DMS53 treated with DMSO at 0.1 percent for 48 hours (cell line): ENCODE measurements at regions not wholly inside any gene's neighbourhood (a gene's known extent, or its start where the extent isn't known, plus 50 kb on each side); places are given as distances from the start of the nearest gene placed in this dataset.
"Not testable (repeated sequence)": the region's sequence is repeated elsewhere in the genome, so short reads cannot be mapped to it uniquely, and the experiment has no call there.

ENCODE experiments used
- DNase-seq: peaks from one replicate; lab custom pipeline; 2025; ENCODE audit not compliant: unreplicated experiment; lab: John Stamatoyannopoulos, UW

DNA sequence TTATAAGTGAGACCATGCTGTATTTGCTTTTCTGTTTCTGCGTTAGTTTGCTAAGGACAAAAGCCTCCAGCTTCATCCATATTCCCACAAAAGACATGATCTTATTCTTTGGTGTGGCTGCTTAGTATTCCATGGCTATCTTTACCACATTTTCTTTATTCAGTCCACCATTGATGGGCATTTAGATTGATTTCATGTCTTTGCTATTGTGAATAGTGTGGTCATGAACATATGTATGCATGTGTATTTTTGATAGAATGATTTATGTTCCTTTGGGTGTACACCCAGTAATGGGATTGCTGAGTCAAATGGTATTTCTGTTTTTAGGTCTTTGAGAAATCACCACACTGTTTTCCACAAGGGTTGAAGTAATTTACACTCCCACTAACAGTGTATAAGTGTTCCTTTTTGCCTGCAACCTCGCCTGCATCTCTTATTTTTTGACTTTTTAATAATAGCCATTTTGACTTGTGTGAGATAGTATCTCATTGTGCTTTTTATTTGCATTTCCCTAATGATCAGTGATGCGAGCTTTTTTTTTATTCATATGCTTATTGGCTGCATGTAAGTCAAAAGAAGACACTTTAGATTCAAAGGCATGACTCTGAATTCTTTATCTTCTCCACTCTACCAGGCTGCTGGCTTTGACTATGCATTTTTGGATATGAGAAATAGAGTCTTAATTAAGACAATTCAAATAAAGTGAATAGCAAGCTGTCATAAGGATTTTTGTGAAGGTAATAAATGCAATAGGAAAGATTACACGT, 183.3 kb upstream of the SYNPR start:
- no peak for DNase-seq

DNA sequence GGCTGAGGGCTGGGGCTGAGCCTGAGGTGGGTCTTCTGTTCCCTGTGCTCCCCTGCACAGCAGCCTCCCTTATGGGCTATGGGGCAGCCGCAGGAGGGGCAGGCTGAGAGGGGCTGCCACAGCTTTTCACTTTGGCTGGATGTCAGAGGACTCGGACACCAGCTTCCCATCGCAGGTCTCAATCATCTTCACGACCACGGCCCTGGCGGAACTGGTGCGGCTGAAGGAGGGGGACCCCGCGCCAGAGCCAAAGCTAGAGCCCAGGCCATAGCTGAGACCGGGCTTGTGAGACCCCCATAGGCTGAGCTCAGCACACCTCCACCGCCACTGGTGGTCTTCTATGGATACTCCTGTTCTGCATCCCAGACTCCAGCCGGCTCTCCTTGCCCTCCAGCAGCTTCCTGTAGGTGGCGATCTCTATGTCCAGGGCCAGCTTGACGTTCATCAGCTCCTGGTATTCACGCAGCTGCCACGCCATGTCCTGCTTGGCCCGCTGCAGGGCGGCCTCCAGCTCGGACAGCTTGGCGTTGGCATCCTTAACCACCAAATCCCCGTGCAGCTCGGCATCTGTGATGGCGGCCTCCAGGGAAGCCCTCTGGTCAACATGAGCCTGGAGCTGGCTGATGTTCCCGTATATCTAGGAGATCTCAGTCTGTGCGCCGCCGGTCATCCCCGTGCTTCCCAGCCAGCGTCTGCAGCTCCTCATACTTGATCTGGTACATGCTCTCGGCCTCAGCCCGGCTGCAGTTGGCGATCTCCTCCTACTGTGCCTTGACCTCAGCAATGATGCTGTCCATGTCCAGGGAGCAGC, 181.7 kb upstream of the SYNPR start:
- DNase-seq, result no peak

DNA sequence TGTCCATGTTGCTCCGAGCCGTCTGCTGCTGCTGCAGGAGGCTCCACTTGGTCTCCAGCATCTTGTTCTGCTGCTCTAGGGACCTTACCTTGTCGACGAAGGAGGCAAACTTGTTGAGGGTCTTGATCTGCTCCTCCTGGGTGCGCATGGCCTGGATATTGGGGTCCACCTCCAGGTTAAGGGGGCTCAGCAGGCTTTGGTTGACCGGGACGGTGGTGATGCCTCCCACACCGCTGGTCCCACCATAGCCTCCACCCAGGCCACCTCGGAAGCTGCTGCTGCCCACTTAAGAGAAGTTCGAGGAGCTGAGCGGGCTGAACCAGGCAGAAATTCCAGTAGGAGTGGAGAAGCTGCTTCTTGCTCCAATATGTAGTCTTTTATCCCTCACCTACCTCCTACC, 180.7 kb upstream of the SYNPR start:
- DNase-seq, result no peak

DNA sequence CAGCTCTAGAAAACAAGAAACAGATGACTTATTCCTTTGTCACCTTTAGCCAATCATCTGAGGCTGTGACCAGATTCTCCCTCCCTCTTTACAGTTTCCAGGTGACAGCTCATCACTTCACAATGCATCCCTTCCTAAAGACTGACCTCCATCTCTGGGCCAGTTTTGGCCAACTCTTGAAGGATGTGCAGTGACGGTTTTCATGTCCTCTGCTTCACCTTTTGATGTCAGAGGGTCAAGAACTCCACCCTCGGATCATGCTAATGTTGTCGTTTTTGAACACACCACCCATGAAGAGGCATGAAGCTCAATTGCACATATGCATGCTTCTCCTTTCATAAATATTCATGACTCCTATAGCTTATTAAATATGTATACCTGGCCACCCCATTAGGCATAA, 161.2 kb upstream of the SYNPR start:
- no peak for DNase-seq

DNA sequence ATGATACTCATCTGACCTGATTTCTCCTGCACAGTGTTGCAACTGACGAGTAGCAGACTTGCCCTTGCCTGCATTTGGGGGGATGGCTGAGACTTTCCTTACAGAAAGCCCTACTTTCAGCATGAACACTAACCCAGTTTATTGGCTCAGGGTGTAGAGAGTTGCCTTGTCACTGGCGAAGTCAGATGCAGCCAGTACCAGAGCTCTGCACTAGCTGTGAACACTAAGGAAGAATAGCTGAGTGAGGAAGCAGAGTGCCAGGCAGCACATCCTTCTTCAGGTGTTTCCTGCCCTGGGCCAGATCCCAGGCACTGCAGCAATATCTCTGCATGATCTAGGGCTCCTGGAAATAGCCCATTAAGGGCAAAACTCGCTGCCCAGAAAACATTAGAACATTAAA, 154.0 kb upstream of the SYNPR start:
- no peak for DNase-seq

DNA sequence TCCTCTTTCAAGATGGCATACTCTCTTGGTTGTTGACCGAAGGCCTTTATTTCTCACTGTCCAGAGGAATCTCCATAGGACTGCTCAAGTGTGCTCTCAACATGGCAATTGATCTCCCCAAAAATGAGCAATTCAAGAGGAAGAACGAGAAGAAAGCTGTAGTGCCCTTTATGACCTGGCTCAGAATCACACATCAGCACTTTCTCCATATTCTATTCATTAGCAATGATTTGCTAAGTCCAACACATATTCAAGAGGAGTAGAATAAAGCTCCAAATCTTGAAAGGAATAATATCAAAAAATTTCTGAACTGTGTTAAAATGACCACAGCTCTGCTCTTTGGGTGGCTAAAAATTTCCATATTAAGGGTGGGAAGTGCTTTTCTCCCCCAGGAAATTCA, 151.6 kb upstream of the SYNPR start:
- DNase-seq, result no peak

DNA sequence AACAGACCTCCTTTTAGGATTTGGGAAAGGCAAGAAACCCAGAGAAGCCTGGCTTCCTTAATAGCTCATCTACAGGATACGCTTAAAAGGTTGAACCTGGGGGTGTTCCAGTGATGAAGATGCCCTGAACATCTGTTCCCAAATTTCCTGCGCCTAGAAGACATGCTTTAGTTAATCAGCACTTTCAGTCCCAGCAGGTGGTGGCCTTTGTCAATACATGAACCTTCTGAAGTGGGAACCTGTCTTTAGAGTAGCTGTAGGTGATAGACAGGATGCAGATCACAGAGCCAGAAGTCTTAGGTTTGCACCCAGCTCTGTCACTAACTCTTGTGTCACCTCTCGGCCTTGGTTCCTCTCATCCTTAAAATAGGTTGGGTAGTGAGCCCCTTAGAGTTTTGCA, 149.7 kb upstream of the SYNPR start:
- DNase-seq, result no peak

DNA sequence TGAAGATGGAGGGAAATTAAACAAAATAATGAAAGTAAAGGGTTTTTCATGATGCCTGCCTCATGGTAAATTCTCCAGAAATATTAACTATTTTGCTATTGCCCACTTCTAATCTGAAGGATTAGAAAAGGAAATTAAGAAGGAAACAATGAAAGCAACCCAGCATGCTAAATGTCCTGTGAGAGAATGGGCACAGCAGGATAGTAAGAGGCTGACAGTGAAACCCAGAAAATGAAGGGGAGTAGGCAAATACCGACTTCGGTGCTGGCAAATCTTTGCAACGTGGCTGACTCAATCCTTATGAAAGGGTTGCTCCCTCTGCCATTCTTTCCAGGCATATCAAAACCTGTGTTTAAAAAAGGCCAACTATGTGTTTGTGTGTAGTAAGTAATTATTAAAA, 147.5 kb upstream of the SYNPR start:
- no peak for DNase-seq

DNA sequence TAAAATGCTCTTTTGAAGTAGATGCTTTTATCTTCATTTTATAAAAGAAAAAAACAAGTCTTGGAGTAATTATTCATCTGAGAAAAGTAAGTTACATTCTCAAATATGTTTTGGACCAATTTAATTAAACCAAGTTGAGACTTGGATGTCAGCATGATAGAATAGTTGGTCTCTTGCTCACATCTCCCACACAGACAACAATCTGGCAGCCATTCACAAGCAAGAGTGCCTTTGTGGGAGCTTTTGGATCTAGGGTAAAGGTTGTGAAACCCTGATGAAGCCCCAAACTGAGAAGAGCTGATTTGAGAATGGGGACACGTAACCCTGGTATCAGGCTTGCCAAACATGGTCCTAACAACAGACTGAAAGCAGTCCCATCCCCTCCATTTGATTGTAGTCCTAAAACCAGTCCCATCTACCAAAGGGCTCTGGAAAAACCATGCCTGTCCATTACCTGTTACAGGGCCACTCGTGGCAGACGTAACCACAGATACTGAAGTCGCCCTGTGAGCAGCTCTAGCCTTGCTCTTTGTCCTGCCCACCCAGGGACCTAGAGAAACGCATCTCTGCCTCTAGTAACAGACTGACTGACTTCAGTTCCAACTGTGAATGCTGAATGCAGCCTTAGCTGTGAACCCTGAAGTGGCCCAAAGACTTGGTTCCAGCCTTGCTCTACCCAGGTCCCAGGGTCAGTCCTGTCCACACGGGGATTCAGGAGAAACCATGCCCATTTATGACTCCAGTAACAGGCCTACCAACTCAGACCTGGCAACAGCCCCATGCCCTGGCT, 145.5 kb upstream of the SYNPR start:
- DNase-seq, result no peak

DNA sequence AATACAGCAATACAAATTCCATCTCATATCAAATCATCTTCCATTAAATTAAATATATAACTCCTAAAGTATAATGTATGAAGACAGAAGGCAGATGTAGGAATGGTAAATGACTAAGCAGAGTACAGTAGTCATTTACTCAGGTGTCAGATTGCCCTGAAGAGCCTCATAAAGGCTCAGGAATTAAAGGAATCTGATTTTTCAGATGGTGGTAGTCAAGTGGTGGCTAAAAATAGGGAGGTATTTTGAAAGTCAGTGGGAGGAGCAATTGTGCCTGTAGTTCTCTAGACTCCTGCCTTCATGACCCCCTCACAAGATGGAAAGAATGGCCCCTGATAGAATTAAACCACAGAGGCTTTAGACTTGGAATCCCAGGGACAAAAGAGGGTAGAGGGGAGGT, 142.7 kb upstream of the SYNPR start:
- peak; percentile 31 for DNase-seq

DNA sequence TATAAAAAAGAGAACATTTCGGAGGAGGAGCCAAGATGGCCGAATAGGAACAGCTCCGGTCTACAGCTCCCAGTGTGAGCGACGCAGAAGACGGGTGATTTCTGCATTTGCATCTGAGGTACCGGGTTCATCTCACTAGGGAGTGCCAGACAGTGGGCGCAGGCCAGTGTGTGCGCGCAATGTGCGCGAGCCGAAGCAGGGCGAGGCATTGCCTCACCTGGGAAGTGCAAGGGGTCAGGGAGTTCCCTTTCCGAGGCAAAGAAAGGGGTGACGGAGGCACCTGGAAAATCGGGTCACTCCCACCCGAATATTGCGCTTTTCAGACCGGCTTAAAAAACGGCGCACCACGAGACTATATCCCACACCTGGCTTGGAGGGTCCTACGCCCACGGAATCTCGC, 141.9 kb upstream of the SYNPR start:
- DNase-seq, result not testable (repeated sequence)

DNA sequence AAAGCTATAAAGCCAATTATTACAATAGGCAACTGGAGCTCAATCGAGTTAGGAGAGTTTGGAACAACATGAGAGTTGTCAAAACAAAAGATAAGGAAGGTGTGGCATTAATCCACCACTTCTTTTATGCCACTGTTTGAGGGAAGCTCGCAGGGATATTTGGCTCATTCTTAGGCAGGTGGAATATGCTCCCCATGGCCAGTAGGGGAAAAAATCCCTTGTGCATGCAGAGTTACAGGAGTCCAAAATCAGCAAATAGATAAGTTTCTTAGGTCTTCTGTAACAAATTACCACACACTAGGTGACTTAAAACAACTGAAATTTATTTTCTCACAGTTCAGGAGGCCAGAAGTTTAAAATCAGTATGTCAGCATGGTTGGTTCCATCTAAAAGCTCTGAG, 135.4 kb upstream of the SYNPR start:
- no peak for DNase-seq

DNA sequence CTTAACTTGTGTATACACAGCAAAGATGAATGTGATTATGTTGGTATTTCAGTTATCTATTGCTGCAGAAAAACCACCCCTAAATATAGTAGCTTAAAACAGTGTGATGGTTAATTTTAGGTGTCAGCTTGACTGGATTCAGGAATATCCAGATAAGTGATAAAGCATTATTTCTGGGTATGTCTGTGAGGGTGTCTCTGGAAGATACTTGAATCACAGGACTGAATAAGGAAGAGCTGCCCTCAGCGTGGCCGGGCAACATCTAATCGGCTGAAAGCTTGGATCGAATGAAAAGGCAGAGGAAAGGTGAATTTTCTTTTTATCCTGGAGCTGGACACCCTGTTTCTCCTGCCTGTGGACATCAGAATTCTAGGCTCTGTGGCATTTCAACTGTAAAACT, 132.0 kb upstream of the SYNPR start:
- no peak for DNase-seq

DNA sequence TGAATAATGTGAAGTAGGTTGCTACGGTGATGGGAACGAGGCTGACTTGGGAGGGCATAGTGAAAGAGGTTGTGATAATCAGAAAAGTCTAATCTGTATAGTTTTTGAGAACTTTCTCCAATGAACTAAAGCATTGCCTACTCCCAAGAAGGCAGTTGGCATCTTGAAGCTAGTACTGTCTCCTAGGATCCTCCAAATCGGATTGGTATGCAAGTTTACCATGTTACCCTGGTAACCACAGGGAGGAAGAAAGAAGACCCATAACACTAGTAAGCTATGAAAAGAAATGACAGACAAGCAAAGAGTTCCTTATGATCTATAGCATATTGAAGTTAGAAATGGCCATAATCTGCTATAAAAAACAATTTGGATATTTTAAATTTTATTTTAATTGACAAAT, 127.2 kb upstream of the SYNPR start:
- no peak for DNase-seq

DNA sequence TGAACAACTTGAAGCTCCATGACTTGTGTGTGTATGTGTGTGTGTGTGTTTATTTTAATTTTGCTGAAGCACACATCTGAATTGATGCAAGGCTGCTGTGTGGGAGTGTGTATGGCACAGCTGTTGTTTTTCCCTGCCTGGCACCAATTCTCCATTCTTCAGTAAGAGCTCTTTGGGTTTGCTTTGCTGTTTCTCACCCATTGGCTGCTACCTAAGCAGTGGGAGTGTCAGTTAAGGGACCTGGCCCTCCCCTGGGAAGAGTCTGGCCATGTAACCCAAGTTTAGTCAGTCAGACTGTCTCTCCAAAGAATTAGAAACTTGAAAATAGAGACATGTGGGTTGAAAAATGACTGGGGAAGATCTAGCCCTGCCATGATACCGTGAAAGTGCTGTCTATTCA, 126.2 kb upstream of the SYNPR start:
- DNase-seq, result no peak

DNA sequence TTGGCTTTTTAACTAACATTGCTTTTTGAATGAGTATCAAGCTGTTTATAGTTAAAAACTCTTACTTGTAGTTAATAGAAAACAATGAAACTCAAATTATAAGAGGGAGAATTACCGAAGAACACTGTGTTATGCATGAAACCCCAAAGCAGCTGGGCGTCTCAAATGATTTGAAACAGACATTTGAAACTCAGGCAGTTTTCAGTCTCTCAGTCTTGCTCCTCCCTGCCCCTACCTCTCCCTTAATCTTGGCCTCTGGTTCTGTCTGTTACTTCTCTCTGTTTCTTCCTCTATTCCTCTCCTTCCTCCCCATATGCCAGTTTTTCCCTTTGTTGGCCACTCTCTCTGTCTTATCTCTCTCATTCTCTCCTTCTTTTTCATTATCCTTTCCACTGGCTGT, 118.3 kb upstream of the SYNPR start:
- no peak for DNase-seq

DNA sequence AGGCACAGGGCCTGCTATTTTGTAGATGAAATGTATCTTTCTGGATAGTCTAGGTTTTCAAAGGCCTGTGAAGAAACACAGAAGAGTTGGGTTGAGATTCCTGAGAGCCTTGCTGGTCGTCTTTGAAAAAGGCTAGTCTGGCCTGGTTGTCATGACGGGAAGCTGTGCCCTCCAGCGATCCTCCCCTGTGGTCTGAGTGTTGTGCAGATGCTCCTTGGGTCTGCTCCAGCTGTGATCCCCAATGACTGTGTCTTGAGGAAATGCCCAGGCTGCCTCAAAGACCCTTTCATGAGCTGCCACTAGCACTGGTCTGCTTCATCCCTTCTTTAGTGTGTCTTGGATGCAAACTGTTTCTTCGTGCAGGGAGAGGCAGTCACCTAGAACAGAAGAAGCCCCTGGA, 111.0 kb upstream of the SYNPR start:
- no peak for DNase-seq

DNA sequence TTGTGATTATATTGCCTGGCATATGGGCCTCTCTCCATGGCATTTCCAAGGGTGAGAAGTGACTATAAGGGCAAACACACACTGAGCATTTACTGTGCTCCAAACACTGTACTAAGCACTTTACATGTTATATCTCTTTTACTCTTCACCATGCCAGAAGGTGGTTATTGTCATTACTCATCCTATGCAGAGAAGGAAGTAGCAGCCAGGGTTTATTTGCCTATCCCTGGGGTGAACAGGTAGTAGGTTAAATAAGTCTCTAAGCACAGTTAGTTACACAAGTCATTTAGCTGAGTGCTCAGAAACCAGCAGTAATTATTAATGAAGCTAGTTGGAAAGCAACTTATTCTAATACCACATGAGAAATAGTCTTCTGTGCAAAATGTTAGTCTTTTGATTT, 109.9 kb upstream of the SYNPR start:
- no peak for DNase-seq

DNA sequence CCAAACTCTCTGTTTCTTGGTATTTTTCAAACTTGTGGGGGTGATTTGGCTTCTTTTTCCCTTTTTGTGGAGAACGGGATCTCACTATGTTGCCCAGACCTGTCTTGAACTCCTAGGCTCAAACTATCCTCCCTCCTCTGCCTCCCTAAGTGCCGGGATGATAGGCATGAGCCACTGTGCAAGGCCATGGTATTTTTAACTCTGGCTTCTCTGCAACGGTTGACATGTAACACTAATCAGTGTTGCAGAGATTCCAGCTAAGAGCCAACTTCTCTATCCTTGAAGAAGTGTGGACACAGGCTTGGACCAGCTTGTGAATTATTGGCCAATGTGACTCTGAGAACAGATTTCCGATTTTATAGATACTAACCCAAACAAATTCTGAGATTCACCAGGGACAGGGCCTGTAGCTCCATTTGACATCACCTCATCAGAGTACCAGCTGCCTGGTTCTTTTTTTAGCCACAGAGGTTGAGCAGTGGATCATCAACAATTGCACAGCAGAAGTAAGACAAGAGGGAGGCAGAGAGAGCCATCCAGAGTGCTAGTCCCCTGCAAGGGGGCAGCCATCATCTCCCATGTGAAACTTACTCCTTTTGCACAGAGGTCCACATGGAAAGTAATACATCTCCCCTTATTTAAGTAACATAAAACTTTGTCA, 98.1 kb upstream of the SYNPR start:
- no peak for DNase-seq

DNA sequence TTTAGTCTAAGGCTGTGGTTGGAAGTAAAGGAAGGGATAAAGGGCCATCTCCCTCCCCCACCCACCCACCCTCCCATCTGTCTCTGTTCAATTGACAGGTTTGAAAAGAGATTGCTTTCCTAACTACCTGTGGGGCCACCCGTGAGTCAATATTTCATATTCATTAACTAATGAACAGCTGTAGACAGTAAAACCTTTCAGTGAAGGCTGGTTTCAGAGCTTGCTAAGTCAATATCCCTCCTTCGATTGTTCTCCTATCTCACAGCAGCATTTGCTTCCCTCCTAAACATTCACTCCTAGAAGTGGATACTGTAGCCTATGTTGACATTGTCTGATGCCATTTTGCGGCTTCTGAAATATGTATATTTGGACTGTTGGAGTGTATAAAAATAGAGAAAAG, 85.9 kb upstream of the SYNPR start:
- peak; percentile 38 for DNase-seq

DNA sequence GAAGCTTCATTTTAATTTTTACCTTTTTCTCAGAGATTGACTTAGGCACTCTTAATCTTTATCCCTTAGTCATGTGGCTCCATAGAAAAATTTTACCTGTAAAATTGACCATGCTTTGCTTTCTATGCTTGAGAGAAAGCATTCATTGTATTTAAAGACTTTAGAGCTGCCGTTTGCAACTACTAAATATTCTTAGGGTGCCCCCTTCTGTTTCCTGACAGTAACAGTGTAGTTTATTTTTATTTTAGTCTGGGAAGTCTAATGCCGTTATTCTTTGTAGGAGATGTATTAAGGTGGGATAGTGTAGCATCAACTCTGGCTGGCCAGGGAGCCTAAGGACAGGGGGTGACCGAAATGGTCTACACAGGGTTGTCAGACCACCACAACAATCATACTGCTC, 84.5 kb upstream of the SYNPR start:
- peak; percentile 29 for DNase-seq
